ENCODE measurements at regions not wholly inside any gene's neighbourhood (a gene's known extent, or its start where the extent isn't known, plus 50 kb on each side); places are given as distances from the start of the nearest gene placed in this dataset.

GRCh38 chr2:37770797-37771196 is 99.4 kb upstream of the CDC42EP3 start:
- TF ChIP-seq ATF3 (IDR thresholded peaks at IDR 0.05) (no peak), FOSL1 (IDR thresholded peaks at IDR 0.05; ENCODE audit: low read depth) (no peak), MAX (IDR thresholded peaks at IDR 0.05) (no peak), EGR1 (IDR thresholded peaks at IDR 0.05; ENCODE audit: low read depth) (no peak), ZFX (IDR thresholded peaks at IDR 0.05) (no peak), CEBPB (IDR thresholded peaks at IDR 0.05; ENCODE audit: low read depth) (no peak), REST (IDR thresholded peaks at IDR 0.05; ENCODE audit: low read depth) (no peak), POLR2AphosphoS5 (IDR thresholded peaks at IDR 0.05; ENCODE audit: low read depth, low read length) (no peak)
- Histone ChIP-seq H4K20me1 (ENCODE audit: insufficient read depth) (no peaks in the 10 kb centered on the region), H3K79me2 (ENCODE audit: insufficient read depth, low read length) (no peaks in the 10 kb centered on the region), H3K9me2 (ENCODE audit: insufficient read depth) (no peaks in the 10 kb centered on the region), H3K9ac (ENCODE audit: low read length) (no peak overlapping the region), H2AFZ (ENCODE audit: low read depth, low read length, poor library complexity, severe bottlenecking) (no peak overlapping the region), H3K4me2 (ENCODE audit: low read length) (no peak overlapping the region), H3K4me1 (ENCODE audit: control insufficient read depth in 1 of 2, insufficient read depth in 2 of 2, low read length in 2 of 2) (peaks cover 4 to 15% of the 10 kb centered on the region in 2 experiments), H3K27me3 (ENCODE audit: insufficient read depth, low read length) (no peaks in the 10 kb centered on the region), H3K27ac (ENCODE audit: low read depth, low read length) (no peak overlapping the region), H3K9me3 (ENCODE audit: control insufficient read depth in 1 of 2, insufficient read depth in 1 of 2, low read depth in 1 of 2, low read length in 2 of 2) (no peaks in the 10 kb centered on the region), H3K4me3 (replicated peaks in 1 of 2; ENCODE audit: low read depth in 1 of 2, low read length in 2 of 2) (no peak overlapping the region), H3K36me3 (ENCODE audit: control insufficient read depth in 1 of 2, insufficient read depth in 2 of 2, low read length in 2 of 2) (no peaks in the 10 kb centered on the region)
- no peak for ATAC-seq
- no peak for DNase-seq (ENCODE audit: low read depth, low spot score)
- intact Hi-C loops (cut with micrococcal nuclease) = no loop called here
- ChIA-PET CTCF (no interaction called here), POLR2A (no interaction called here), RAD21 (ENCODE audit: low non-redundant PET in 1 of 2, low total read pairs in 2 of 2, uncharacterized antibody in 2 of 2, unreplicated experiment in 2 of 2) (no interaction called here)
- no TSS peak for BruUV-seq (replicated peaks)

All from HCT116 (cell line).